ENCODE measurements at regions not wholly inside any gene's neighbourhood (a gene's known extent, or its start where the extent isn't known, plus 50 kb on each side); places are given as distances from the start of the nearest gene placed in this dataset.

- Histone ChIP-seq H3K4me1 (ENCODE audit: insufficient read depth, low read length) (no peaks in the 10 kb centered on the region), H3K9me3 (ENCODE audit: low read length) (no peaks in the 10 kb centered on the region), H3K27ac (ENCODE audit: extremely low read length, insufficient read depth, low read length) (no peak overlapping the region), H3K4me3 (replicated peaks in 1 of 3; ENCODE audit: insufficient read depth in 1 of 3, low read depth in 2 of 3, low read length in 3 of 3) (no peak overlapping the region), H3K9ac (ENCODE audit: insufficient read depth, low read depth, low read length) (no peak overlapping the region), H4K20me1 (ENCODE audit: insufficient read depth, low read length) (no peaks in the 10 kb centered on the region), H3K79me2 (ENCODE audit: insufficient read depth, low read length) (no peaks in the 10 kb centered on the region), H3K4me2 (ENCODE audit: low read depth, low read length) (no peak overlapping the region), H3K27me3 (ENCODE audit: control insufficient read depth in 1 of 2, insufficient read depth in 2 of 2, low read length in 2 of 2) (peaks cover 0 to 27% of the 10 kb centered on the region in 2 experiments; a peak in 3 of 5 replicates), H2AFZ (ENCODE audit: low read length) (no peak overlapping the region), H3K36me3 (replicated peaks in 1 of 2; ENCODE audit: control insufficient read depth in 1 of 2, insufficient read depth in 2 of 2, low read length in 2 of 2) (no peaks in the 10 kb centered on the region)
- ChIA-PET POLR2A (no interaction called here), CTCF (ENCODE audit: low intra/inter-chr PET ratio, low total read pairs) (no interaction called here)
- 39% methylated on average over 2 of the region's 2 CpGs for WGBS (ENCODE audit: low lambda C conversion rate)
- TF ChIP-seq NPAS2 (CRISPR knock-in tag; IDR thresholded peaks at IDR 0.05; ENCODE audit: borderline replicate concordance) (no peak), KDM4B (CRISPR knock-in tag; IDR thresholded peaks at IDR 0.05) (no peak), ZNF530 (CRISPR knock-in tag; IDR thresholded peaks at IDR 0.05; ENCODE audit: low read depth) (no peak), PPARG (CRISPR knock-in tag; conservative IDR thresholded peaks at IDR 0.05) (no peak), ZBTB7A (CRISPR knock-in tag; IDR thresholded peaks at IDR 0.05) (no peak), ZUFSP (CRISPR knock-in tag; IDR thresholded peaks at IDR 0.05; ENCODE audit: borderline replicate concordance) (no peak), NFE2L2 (IDR thresholded peaks at IDR 0.05; ENCODE audit: low read length) (no peak), ZNF691 (CRISPR knock-in tag; IDR thresholded peaks at IDR 0.05; ENCODE audit: borderline replicate concordance, low read depth) (no peak), ZNF891 (CRISPR knock-in tag; IDR thresholded peaks at IDR 0.05) (no peak), ZBTB1 (CRISPR knock-in tag; IDR thresholded peaks at IDR 0.05; ENCODE audit: borderline replicate concordance) (no peak), TRIM22 (IDR thresholded peaks at IDR 0.05) (no peak), TARDBP (CRISPR knock-in tag; IDR thresholded peaks at IDR 0.05) (no peak), ARHGAP35 (CRISPR knock-in tag; IDR thresholded peaks at IDR 0.05; ENCODE audit: borderline replicate concordance) (no peak), PRDM4 (CRISPR knock-in tag; IDR thresholded peaks at IDR 0.05; ENCODE audit: borderline replicate concordance) (no peak), KLF16 (CRISPR knock-in tag; IDR thresholded peaks at IDR 0.05) (no peak), ZBED4 (CRISPR knock-in tag; IDR thresholded peaks at IDR 0.05; ENCODE audit: borderline replicate concordance) (no peak)
- ATAC-seq: no peak
- no peak for DNase-seq (ENCODE audit: low spot score)
- in situ Hi-C loops (cut with HindIII; ENCODE audit: extremely low pct_ligation_motif_present, low pct_unique_long_range_greater_than_20kb): no loop called here
- intact Hi-C loops (cut with micrococcal nuclease; ENCODE audit: unreplicated experiment): no loop called here
- BruUV-seq (replicated peaks): no TSS peak
- FAIRE-seq: no peak
Observed at GRCh38 chr5:171513591-171513990, 94.1 kb downstream of the FGF18 start.

Data from HepG2 (cell line).